CD4-positive, CD25-positive, alpha-beta regulatory T cell (primary cell): ENCODE measurements at regions not wholly inside any gene's neighbourhood (a gene's known extent, or its start where the extent isn't known, plus 50 kb on each side); places are given as distances from the start of the nearest gene placed in this dataset.

Experiments used
- ATAC-seq, 2 donors: fragments of 150-1000 bp; cut with Tn5 transposase; one replicate each; pipeline ENCODE4 v1.10.0; 2021; ENCODE audit warnings: low read depth in 2 of 2, moderate number of reproducible peaks in 2 of 2, moderate library complexity in 1 of 2
- DNase-seq, 3 donors: peaks; one replicate each; pipeline versions ENCODE4 v3.0.0 to v3.0.0-alpha.2; 2012 to 2022; ENCODE audit warnings: mixed read lengths in 1 of 3
- H3K27ac ChIP-seq: one replicate; pipeline ENCODE4 v1.7.0; 2013; ENCODE audit warnings: mild to moderate bottlenecking, low read length; ENCODE audit not compliant: insufficient read depth, poor library complexity, severe bottlenecking
- H3K27me3 ChIP-seq: one replicate; pipeline ENCODE4 v1.7.0; 2013; ENCODE audit warnings: low read length; ENCODE audit not compliant: control insufficient read depth, insufficient read depth
- H3K36me3 ChIP-seq: one replicate; pipeline ENCODE4 v1.7.0; 2013; ENCODE audit warnings: mild to moderate bottlenecking, low read length, moderate library complexity; ENCODE audit not compliant: control insufficient read depth, insufficient read depth
- H3K4me1 ChIP-seq: 2 replicates; pipeline ENCODE4 v1.7.0; 2013; ENCODE audit warnings: mild to moderate bottlenecking, low read length; ENCODE audit not compliant: insufficient read depth, control insufficient read depth, poor library complexity, severe bottlenecking
- H3K4me3 ChIP-seq: one replicate; pipeline ENCODE4 v1.7.0; 2013; ENCODE audit warnings: low read depth, mild to moderate bottlenecking, low read length, moderate library complexity
- H3K9me3 ChIP-seq, 2 experiments: 1 replicate in 1 of 2; 2 replicates in 1 of 2; pipeline ENCODE4 v1.7.0; 2013; ENCODE audit warnings: low read length in 2 of 2, mild to moderate bottlenecking in 1 of 2, moderate library complexity in 1 of 2; ENCODE audit not compliant: control insufficient read depth in 2 of 2
- H3K27ac Mint-ChIP-seq, 3 donors: one replicate each; pipeline ENCODE4 v1.8.0; 2020 to 2022; ENCODE audit warnings: mild to moderate bottlenecking in 3 of 3, mixed read lengths in 3 of 3, moderate library complexity in 2 of 3
- H3K27me3 Mint-ChIP-seq: one replicate; pipeline ENCODE4 v1.8.0; 2022; ENCODE audit warnings: mild to moderate bottlenecking, mixed read lengths
- H3K36me3 Mint-ChIP-seq: one replicate; pipeline ENCODE4 v1.8.0; 2020; ENCODE audit warnings: mixed read lengths
- H3K4me1 Mint-ChIP-seq, 4 donors: one replicate each; pipeline ENCODE4 v1.8.0; 2020 to 2022; ENCODE audit warnings: mixed read lengths in 4 of 4, mild to moderate bottlenecking in 1 of 4
- H3K4me3 Mint-ChIP-seq, 4 donors: one replicate each; pipeline ENCODE4 v1.8.0; 2020 to 2022; ENCODE audit warnings: mild to moderate bottlenecking in 4 of 4, mixed read lengths in 4 of 4, moderate library complexity in 3 of 4
- H3K9me3 Mint-ChIP-seq, 7 donors: one replicate each; pipeline ENCODE4 v1.8.0; 2020 to 2022; ENCODE audit warnings: mixed read lengths in 7 of 7, mild to moderate bottlenecking in 3 of 7, moderate library complexity in 2 of 7

DNA sequence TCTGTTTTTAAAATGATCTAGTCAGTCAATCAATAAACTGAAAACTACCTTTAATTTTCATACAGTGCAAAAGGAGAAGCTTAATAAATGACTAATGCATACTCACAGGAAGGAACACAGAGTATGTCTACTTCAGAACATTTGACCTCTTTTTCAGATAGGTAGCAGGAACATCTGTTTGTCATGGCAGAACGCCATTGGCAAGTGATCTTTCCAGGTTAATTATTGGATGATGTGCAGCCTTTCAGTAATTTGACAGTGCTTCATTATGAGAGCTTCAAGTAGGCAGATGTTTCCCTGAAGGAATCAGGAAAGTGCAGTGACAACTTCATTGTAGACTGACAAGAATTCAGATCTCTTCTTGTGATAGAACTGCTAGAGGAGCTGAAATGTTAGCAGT is 325.0 kb downstream of the OTOL1 start:
- H3K27ac ChIP-seq: no peak overlapping the region
- no peak overlapping the region for H3K27ac Mint-ChIP-seq

DNA sequence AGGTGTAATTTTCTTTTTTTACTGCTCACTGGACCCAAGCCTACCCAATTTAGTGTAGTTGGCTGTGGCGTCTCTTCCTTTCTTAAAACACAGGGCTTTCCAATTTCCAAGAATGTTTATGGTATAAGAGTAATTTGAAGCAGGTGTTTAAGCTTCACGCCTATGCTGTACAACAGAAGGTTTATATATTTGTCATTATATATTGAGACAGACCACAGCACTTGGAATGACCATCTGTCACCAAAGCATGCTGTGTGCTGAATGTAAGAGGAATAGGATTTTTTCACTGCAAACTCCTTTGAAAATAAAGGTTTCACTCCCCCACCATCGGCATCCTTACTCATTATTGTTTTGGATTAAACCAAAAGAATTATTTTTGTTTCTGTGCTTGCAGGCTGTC is 325.7 kb downstream of the OTOL1 start:
- Mint-ChIP-seq H3K4me3 (no peak overlapping the region), H3K9me3 (peaks cover 0 to 6% (median 0%) of the 10 kb centered on the region in 7 donors), H3K36me3 (no peaks in the 10 kb centered on the region), H3K4me1 (no peaks in the 10 kb centered on the region), H3K27me3 (no peaks in the 10 kb centered on the region), H3K27ac (no peak overlapping the region)
- ATAC-seq (no peak), DNase-seq (no peak)
- H3K36me3 ChIP-seq: no peaks in the 10 kb centered on the region
- H3K9me3 ChIP-seq: no peaks in the 10 kb centered on the region
- H3K4me3 ChIP-seq: no peak overlapping the region
- no peaks in the 10 kb centered on the region for H3K4me1 ChIP-seq
- H3K27me3 ChIP-seq: no peaks in the 10 kb centered on the region
- H3K27ac ChIP-seq: no peak overlapping the region

More for the DNA sequence above, 325.0 kb downstream of the OTOL1 start:
- Histone ChIP-seq H3K36me3 (no peaks in the 10 kb centered on the region), H3K9me3 (no peaks in the 10 kb centered on the region), H3K4me1 (no peaks in the 10 kb centered on the region), H3K4me3 (no peak overlapping the region), H3K27me3 (no peaks in the 10 kb centered on the region)
- no peak for ATAC-seq
- H3K9me3 Mint-ChIP-seq: peaks cover 0 to 6% (median 0%) of the 10 kb centered on the region in 7 donors
- H3K4me1 Mint-ChIP-seq: no peaks in the 10 kb centered on the region
- no peaks in the 10 kb centered on the region for H3K27me3 Mint-ChIP-seq
- no peaks in the 10 kb centered on the region for H3K36me3 Mint-ChIP-seq
- no peak for DNase-seq
- no peak overlapping the region for H3K4me3 Mint-ChIP-seq

DNA sequence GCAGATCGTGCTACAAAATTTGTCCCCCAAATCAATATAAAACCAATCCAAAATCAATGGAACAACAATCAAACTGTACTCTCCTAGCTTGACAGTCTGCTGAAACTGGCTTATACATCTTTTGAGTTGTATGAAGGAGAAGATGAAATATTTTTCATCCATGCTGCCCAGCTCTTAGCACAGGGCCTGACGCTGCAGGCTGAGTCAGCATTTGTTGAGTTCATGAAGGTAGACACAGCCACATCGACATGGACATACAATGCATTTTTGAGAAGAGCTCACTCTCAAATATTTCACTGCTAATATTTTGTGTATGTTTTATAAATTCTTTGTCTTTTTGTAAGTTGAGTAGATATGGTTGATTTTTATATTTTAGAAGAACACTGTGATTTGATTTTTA is 327.3 kb downstream of the OTOL1 start:
- Mint-ChIP-seq H3K9me3 (peaks cover 0 to 6% (median 2%) of the 10 kb centered on the region in 7 donors), H3K27ac (no peak overlapping the region), H3K4me1 (no peaks in the 10 kb centered on the region), H3K27me3 (no peaks in the 10 kb centered on the region), H3K36me3 (no peaks in the 10 kb centered on the region), H3K4me3 (no peak overlapping the region)
- DNase-seq (no peak), ATAC-seq (no peak)
- no peaks in the 10 kb centered on the region for H3K36me3 ChIP-seq
- H3K4me3 ChIP-seq: no peak overlapping the region
- peaks cover 0 to 5% of the 10 kb centered on the region in 2 experiments for H3K9me3 ChIP-seq
- H3K27ac ChIP-seq: no peak overlapping the region
- no peaks in the 10 kb centered on the region for H3K4me1 ChIP-seq
- no peaks in the 10 kb centered on the region for H3K27me3 ChIP-seq

DNA sequence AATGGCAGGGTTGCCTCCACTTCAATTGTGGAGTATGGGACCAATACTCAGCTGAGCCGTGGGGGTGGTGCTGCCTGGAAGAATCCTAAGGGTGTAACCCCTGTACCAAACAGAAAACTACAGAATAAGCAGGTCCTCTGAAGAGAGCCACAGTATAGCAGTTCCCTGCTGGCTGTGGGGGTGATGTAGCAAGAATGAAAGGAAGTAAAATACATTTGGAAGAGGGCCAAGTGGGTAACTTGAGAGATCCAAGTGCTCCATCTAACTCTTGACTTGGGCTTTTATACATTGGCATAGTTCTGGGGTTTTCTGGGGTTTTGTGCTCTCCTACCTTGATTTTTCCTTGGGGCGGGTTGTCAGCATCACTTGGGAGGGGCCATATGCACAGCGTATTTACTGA is 341.4 kb downstream of the OTOL1 start:
- Histone ChIP-seq H3K4me1 (no peaks in the 10 kb centered on the region), H3K36me3 (no peaks in the 10 kb centered on the region), H3K27me3 (no peaks in the 10 kb centered on the region), H3K4me3 (no peak overlapping the region), H3K27ac (no peak overlapping the region), H3K9me3 (peaks cover 0 to 2% of the 10 kb centered on the region in 2 experiments)
- Mint-ChIP-seq H3K36me3 (no peaks in the 10 kb centered on the region), H3K4me1 (peaks cover 0 to 5% (median 0%) of the 10 kb centered on the region in 4 donors), H3K27me3 (no peaks in the 10 kb centered on the region), H3K9me3 (peaks cover 0 to 14% (median 6%) of the 10 kb centered on the region in 7 donors), H3K27ac (no peak overlapping the region), H3K4me3 (no peak overlapping the region)
- DNase-seq (no peak), ATAC-seq (no peak)

DNA sequence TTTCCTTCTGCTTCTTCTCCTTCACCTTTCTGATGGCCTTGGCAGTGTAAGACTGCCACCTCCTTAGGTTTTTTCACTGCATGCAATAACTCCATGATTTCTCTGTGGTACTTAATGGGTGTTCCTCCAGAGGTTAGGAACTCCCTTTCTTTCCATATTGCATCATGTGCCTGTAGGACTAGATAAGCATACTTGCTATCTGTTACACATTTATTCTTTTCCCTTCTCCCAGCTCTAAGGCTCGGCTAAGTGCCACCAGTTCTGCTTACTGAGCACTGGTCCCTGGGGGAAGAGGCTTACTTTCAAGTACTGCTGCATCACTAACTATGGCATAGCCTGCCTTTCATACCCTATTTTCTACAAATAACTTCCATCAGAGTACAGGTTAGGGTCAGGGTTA is 351.8 kb downstream of the OTOL1 start:
- Histone ChIP-seq H3K4me3 (no peak overlapping the region), H3K36me3 (no peaks in the 10 kb centered on the region), H3K27ac (no peak overlapping the region), H3K27me3 (no peaks in the 10 kb centered on the region), H3K4me1 (no peaks in the 10 kb centered on the region), H3K9me3 (peaks cover 0 to 5% of the 10 kb centered on the region in 2 experiments)
- Mint-ChIP-seq H3K4me3 (no peak overlapping the region), H3K9me3 (peaks cover 0 to 11% (median 5%) of the 10 kb centered on the region in 7 donors), H3K4me1 (no peaks in the 10 kb centered on the region), H3K27me3 (no peaks in the 10 kb centered on the region), H3K36me3 (no peaks in the 10 kb centered on the region), H3K27ac (no peak overlapping the region)
- DNase-seq: no peak
- ATAC-seq: no peak

DNA sequence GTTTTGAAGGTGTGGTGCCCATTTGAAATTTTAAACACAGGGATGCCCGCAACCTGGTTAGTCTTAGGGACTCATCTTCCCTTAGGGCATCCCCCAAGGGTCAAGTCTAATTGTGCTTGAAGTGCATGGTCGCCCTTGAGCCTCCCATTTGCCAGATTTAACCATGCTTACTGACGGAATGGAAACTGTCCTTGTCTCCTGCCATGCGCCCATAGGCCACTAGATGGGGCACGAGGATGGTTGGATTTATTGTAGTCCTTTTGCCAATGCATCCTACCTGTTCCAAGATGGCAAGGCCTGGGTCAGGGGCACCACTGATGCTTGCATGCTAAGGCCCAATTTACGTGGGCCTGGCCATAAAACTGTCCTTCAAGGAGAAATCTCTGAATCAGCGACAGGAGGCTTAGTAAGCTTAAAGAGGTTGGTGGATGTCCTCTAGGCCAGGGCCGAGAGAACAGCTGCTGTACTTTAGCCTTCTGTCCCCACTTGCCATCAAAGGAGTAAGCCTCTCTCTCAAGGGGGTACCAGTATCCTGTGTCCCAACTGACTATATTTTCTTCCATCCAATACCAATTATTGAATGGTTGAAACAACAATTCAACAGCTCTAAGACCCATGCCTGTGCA is 355.4 kb downstream of the OTOL1 start:
- DNase-seq (peak in 1 of 3 donors; percentile 18), ATAC-seq (no peak)
- Mint-ChIP-seq H3K9me3 (peaks cover under 1 to 16% (median 2%) of the 10 kb centered on the region in 7 donors), H3K27me3 (no peaks in the 10 kb centered on the region), H3K27ac (no peak overlapping the region), H3K4me1 (no peaks in the 10 kb centered on the region), H3K4me3 (no peak overlapping the region), H3K36me3 (no peaks in the 10 kb centered on the region)
- no peak overlapping the region for H3K27ac ChIP-seq
- no peaks in the 10 kb centered on the region for H3K27me3 ChIP-seq
- no peaks in the 10 kb centered on the region for H3K36me3 ChIP-seq
- peaks cover 0 to 5% of the 10 kb centered on the region in 2 experiments for H3K9me3 ChIP-seq
- H3K4me1 ChIP-seq: no peaks in the 10 kb centered on the region
- no peak overlapping the region for H3K4me3 ChIP-seq

DNA sequence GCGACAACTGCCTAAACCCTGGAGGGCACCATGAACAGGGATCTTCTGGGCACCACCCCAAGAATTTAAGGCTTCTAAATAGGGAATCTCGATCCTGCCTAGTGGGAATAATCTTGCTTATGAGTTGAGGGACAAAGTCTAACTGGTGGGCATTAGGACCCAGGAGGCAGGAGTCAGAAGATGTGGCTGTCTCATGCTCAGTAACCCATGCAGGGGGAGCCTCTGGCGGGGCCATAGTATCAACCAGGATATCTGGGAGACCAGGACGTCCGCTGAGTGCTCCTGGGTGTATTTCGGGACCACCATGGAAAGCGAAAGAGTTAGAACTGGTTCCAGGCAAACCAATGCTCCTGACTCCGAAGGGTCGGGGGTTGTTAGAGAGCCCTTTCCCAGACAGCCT is 356.1 kb downstream of the OTOL1 start:
- no peaks in the 10 kb centered on the region for H3K4me1 ChIP-seq
- Mint-ChIP-seq H3K27ac (no peak overlapping the region), H3K4me1 (no peaks in the 10 kb centered on the region), H3K4me3 (no peak overlapping the region), H3K36me3 (no peaks in the 10 kb centered on the region), H3K27me3 (no peaks in the 10 kb centered on the region), H3K9me3 (peaks cover 0 to 16% (median 2%) of the 10 kb centered on the region in 7 donors)
- H3K4me3 ChIP-seq: no peak overlapping the region
- H3K27me3 ChIP-seq: no peaks in the 10 kb centered on the region
- H3K27ac ChIP-seq: no peak overlapping the region
- ATAC-seq (no peak), DNase-seq (no peak)
- no peaks in the 10 kb centered on the region for H3K36me3 ChIP-seq
- H3K9me3 ChIP-seq: peaks cover 0 to 5% of the 10 kb centered on the region in 2 experiments

DNA sequence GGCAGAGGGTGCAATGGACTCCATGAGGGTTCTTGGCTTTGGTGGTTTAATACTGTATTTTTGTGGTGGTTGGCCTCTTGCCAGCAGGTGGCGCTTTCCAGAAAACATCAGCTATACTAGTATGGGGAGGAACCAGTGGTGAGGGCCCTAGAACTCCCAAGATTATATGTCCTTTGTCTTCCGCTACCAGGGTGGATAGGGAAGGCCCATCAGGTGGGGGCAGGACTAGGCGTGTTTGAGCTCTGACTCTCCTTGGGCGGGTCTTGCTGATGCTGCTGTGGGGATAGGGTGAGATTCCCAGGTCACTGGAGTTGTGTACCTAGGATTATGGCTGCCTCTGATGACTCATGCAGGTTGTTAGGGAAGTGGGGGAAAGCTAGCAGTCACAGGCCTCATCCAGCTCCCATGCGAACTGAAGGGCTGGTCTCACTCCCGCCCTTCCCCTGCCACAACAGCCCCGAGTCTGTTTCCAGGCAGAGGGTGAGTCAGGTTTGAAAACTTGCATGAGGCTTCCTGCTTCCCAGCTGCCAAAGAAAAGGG is 357.7 kb downstream of the OTOL1 start:
- Histone ChIP-seq H3K9me3 (no peaks in the 10 kb centered on the region), H3K4me3 (no peak overlapping the region), H3K27me3 (no peaks in the 10 kb centered on the region), H3K4me1 (no peaks in the 10 kb centered on the region), H3K36me3 (no peaks in the 10 kb centered on the region), H3K27ac (no peak overlapping the region)
- H3K27me3 Mint-ChIP-seq: no peaks in the 10 kb centered on the region
- DNase-seq (peak in 1 of 3 donors; percentile 1), ATAC-seq (no peak)
- H3K27ac Mint-ChIP-seq: no peak overlapping the region
- H3K4me1 Mint-ChIP-seq: no peaks in the 10 kb centered on the region
- no peaks in the 10 kb centered on the region for H3K36me3 Mint-ChIP-seq
- peaks cover 0 to 13% (median 2%) of the 10 kb centered on the region in 7 donors for H3K9me3 Mint-ChIP-seq
- no peak overlapping the region for H3K4me3 Mint-ChIP-seq
